ENCODE measurements at regions not wholly inside any gene's neighbourhood (a gene's known extent, or its start where the extent isn't known, plus 50 kb on each side); places are given as distances from the start of the nearest gene placed in this dataset.
"Not testable (repeated sequence)": the region's sequence is repeated elsewhere in the genome, so short reads cannot be mapped to it uniquely, and the experiment has no call there.

DNA sequence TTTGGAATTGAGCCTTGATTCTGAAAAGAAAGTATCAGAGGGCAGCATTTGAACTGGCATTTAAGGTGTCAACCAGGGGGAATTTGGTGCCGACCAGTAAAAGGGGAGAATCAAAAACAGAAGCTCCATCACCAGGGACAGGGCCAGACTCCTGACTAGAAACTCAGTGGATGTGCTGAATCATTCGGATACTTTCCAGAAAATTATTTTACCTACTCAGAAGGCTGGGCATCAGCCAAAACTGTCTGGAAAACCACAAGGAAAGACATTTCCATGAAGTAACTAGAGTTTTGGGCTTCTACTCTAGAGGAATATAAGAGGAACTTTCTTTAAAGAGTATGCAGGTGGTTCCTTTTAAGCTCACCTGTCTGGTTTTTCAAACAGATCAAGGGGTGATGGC, 756.6 kb downstream of the RNF144A start:
- H3K36me3 Mint-ChIP-seq, result no peaks in the 10 kb centered on the region
- H3K27me3 Mint-ChIP-seq, result peaks cover 7% of the 10 kb centered on the region
- no peak for ATAC-seq
- H3K4me3 Mint-ChIP-seq, result no peak overlapping the region
- no peaks in the 10 kb centered on the region for H3K4me1 Mint-ChIP-seq
- no peak overlapping the region for H3K27ac Mint-ChIP-seq
- H3K9me3 Mint-ChIP-seq, result no peaks in the 10 kb centered on the region

DNA sequence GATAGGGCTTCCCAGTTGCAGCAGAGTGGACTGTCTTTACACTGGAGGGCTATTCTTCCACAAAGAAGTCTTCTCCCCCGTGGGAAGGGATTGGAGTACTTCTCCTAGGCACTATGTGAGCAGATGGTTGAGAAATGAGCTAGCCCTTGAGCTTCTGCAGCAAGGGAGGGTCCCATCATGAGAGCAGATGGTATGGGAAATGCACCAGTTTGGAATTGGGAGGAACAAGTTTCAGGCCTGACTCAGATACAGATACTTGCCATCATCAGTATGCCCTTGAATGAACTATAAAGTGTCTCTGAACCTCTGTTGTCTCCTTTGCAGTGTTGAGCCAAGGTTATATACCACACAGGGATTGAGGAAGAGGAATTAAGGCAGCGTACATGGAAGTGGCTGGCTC, 757.4 kb downstream of the RNF144A start:
- Mint-ChIP-seq H3K36me3 (no peaks in the 10 kb centered on the region), H3K27ac (no peak overlapping the region), H3K4me1 (no peaks in the 10 kb centered on the region), H3K27me3 (peaks cover 7% of the 10 kb centered on the region), H3K4me3 (no peak overlapping the region), H3K9me3 (no peaks in the 10 kb centered on the region)
- no peak for ATAC-seq

DNA sequence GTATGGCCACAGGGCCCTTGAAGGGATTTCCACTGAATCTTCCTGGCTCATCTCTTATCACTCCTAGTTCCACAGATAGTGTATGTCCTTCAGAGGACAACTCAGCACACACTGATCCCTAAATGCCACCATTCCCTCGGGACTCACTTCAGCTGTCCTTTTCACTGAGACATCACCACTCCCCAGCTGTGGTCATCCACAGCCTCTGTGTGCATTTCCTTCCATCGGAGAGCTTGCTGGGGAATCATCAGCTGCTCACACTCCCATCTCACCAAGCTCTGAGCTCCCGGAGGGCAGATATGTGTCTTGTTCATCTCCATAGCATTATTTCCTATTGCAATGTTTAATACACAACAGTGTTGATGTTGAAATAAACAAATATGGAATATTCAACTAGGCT, 759.5 kb downstream of the RNF144A start:
- Mint-ChIP-seq H3K4me1 (no peaks in the 10 kb centered on the region), H3K36me3 (no peaks in the 10 kb centered on the region), H3K9me3 (no peaks in the 10 kb centered on the region)

DNA sequence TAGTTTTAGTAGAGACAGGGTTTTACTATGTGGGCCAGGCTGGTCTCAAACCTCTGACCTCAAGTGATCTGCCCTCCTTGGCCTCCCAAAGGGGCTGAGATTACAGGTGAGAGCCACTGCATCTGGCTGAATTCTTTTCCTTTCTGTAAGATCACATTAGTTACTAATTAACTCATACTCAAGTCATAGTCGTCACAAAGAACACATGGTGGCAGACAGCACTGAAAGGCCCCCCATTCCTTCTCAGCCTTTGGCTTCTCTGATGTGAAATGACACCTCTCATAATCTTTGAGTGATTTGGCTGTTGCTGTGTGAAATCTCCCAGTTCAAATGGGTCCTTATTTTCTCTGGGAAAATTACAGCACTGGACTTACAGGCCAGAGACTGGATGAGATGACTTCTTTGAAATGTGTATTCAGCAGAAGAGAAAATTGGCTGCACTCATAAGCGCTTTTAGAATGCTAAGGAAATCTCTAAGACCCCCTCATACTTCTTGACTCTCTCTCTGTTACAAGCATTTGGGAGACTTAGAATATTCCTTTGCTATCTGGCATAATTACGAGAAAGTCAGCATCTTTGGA, 764.8 kb downstream of the RNF144A start:
- Mint-ChIP-seq H3K9me3 (no peaks in the 10 kb centered on the region), H3K4me1 (no peaks in the 10 kb centered on the region)

More for the DNA sequence above, 759.5 kb downstream of the RNF144A start:
- no peak overlapping the region for H3K27ac Mint-ChIP-seq
- peaks cover 7% of the 10 kb centered on the region for H3K27me3 Mint-ChIP-seq
- no peak for ATAC-seq
- no peak overlapping the region for H3K4me3 Mint-ChIP-seq

DNA sequence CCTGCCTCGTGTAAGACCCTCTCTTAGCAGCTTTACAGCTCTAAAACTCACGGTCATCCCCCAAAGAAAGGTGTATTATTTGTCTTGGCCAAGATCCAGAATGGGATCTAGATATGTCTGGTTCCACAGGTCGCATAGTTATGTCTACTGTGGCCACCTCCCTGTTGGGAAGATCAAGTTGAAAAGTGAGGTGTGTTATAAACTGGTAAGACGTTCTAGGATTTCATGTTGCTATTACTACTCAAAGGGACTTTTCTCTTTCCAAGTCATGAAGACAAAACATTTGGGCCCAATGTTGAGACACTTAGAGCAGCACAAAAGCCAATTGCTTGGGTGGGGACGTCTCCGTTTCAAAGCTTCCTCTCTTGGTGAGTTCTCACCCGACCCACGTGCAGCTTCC, 766.0 kb downstream of the RNF144A start:
- no peaks in the 10 kb centered on the region for H3K4me1 Mint-ChIP-seq
- no peak for ATAC-seq
- no peak overlapping the region for H3K4me3 Mint-ChIP-seq
- H3K9me3 Mint-ChIP-seq, result no peaks in the 10 kb centered on the region
- no peaks in the 10 kb centered on the region for H3K27me3 Mint-ChIP-seq
- no peak overlapping the region for H3K27ac Mint-ChIP-seq
- no peaks in the 10 kb centered on the region for H3K36me3 Mint-ChIP-seq

More for the DNA sequence above, 764.8 kb downstream of the RNF144A start:
- no peaks in the 10 kb centered on the region for H3K36me3 Mint-ChIP-seq
- peaks cover 1% of the 10 kb centered on the region for H3K27me3 Mint-ChIP-seq
- H3K4me3 Mint-ChIP-seq, result no peak overlapping the region
- no peak for ATAC-seq
- H3K27ac Mint-ChIP-seq, result no peak overlapping the region

DNA sequence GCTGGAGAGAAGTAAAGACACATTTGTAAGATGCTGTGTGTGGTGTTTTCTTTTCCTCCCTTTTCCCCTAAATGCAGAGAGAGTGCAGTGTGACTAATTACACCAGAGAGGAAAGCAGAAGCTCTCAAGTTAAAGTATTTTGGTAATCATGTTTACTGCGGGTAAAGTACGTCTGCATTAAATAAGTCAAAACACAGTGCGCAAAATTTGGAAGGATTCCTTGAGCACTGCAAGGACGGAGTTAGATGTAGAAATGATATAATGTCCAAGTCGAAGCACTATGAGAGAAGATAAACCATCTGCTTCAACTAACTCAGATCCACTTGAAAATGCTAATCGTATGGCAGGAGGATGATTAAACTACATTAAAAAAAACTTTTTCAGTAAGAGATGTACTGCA, 766.5 kb downstream of the RNF144A start:
- no peaks in the 10 kb centered on the region for H3K36me3 Mint-ChIP-seq
- H3K27me3 Mint-ChIP-seq, result no peaks in the 10 kb centered on the region
- H3K27ac Mint-ChIP-seq, result no peak overlapping the region
- H3K4me1 Mint-ChIP-seq, result no peaks in the 10 kb centered on the region
- ATAC-seq, result no peak
- no peaks in the 10 kb centered on the region for H3K9me3 Mint-ChIP-seq
- H3K4me3 Mint-ChIP-seq, result no peak overlapping the region

DNA sequence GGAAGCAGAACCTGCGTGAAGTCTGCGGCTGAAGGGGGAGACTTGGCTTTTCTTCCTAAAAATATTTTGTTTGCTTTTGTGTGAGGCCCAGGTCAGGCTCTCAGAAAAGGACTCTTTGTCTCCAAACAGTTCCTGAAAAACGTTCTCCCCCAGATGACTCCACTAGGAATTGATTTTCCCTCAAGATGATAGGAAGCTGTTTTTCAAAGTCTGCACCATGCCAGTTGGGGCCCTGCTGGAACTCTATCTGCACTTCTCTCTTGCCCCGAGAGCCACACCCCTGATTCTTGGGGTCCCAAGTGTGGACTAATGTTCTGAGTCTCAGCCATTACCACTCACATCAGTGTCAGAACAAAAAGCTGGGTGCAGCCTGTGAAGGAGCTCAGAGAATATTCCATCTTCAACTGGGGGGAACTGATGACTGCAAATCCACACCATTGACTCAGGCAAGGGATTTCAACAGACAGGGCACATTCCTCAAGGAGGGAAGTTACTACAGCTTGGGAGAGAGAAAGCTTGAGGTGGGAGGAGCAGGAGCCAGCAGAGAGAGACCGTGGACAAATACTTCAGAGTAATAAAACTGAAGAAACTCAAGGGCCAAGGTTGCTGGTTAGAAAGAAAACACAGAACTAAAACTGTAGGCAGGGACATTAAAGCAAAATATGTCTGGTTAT, 768.3 kb downstream of the RNF144A start:
- Mint-ChIP-seq H3K9me3 (no peaks in the 10 kb centered on the region), H3K4me3 (no peak overlapping the region), H3K27me3 (no peaks in the 10 kb centered on the region), H3K27ac (no peak overlapping the region), H3K4me1 (no peaks in the 10 kb centered on the region), H3K36me3 (no peaks in the 10 kb centered on the region)
- no peak for ATAC-seq

DNA sequence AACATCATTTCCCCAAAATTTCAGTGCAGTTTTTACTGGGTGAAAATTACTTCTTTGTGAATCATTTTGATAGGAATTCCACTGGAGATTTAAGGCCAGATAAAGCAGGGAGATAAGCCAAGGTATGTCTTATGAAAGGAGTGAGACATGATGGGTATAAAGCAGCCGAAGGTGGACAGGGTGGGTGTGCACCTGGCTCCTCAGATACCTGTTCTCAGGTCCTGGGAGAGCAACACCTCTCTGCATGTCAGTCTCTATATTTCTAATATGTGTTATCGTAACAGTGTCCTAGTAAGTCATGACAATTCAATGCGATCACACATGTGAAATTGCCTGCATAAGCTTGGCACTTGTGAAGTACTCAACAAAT, 768.8 kb downstream of the RNF144A start:
- no peaks in the 10 kb centered on the region for H3K4me1 Mint-ChIP-seq
- H3K9me3 Mint-ChIP-seq, result no peaks in the 10 kb centered on the region
- no peaks in the 10 kb centered on the region for H3K36me3 Mint-ChIP-seq
- ATAC-seq, result no peak
- no peak overlapping the region for H3K4me3 Mint-ChIP-seq
- H3K27ac Mint-ChIP-seq, result no peak overlapping the region
- no peaks in the 10 kb centered on the region for H3K27me3 Mint-ChIP-seq

DNA sequence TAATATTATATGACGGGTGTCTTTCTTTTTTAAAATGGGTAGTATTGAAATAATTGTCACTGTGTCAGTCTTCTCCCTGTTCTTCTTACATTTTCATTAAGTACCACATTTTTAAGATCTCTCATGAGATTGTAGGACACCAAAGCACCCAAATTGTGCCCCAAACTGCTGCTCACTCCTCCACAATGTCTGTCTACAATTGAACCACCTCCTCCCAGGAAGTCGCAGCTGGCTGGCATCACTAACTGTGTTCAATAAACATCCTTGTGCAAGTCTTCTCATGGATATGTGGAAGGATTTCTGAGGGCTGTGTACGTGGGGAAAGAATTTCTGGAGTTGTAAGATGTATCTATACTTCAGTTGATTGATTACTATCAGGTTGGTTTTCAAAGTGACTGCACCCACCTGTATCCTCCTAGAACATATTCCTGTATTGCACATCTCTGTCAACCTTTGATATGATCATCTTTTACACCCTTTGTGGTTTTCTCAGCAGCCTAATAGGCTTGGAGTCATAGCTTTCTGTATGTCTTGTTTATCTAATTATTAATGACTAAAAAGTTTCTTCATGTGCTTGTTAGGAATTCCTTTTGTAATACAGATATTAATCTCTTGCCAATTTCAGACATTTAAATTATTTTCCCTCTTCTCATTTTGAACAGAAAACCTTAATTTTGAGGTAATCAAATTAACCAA, 774.9 kb downstream of the RNF144A start:
- Mint-ChIP-seq H3K4me3 (no peak overlapping the region), H3K27me3 (peaks cover 11% of the 10 kb centered on the region)

DNA sequence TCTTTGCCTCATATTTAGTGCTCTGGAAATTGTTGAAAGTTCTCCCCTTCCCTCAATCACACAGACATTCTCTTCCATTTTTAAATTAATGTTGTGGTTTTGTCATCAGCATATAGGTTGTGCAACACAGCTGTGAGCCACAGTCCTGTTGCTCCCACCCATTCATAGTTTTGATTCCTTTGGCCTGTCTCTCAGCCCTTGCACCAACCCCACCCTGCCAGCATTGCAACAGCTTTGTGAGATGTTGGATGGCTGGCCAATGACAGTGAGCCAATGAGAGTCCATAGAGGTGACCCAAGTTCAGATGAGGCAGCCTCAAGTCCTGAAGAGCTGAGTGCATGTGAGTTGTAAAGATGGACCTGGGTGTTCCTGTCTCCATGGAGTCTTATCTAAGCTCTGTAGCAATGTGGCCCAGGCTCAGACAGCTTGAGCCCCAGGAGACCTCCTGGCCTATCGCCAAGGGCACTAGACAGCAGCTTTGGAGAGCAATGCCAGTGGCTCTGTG, 775.5 kb downstream of the RNF144A start:
- H3K27ac Mint-ChIP-seq, result no peak overlapping the region
- no peak for ATAC-seq
- H3K4me3 Mint-ChIP-seq, result no peak overlapping the region
- H3K36me3 Mint-ChIP-seq, result no peaks in the 10 kb centered on the region
- H3K27me3 Mint-ChIP-seq, result peaks cover 11% of the 10 kb centered on the region
- H3K4me1 Mint-ChIP-seq, result no peaks in the 10 kb centered on the region
- no peaks in the 10 kb centered on the region for H3K9me3 Mint-ChIP-seq

More for the DNA sequence above, 774.9 kb downstream of the RNF144A start:
- no peaks in the 10 kb centered on the region for H3K4me1 Mint-ChIP-seq
- no peaks in the 10 kb centered on the region for H3K9me3 Mint-ChIP-seq
- no peaks in the 10 kb centered on the region for H3K36me3 Mint-ChIP-seq
- no peak overlapping the region for H3K27ac Mint-ChIP-seq
- no peak for ATAC-seq

DNA sequence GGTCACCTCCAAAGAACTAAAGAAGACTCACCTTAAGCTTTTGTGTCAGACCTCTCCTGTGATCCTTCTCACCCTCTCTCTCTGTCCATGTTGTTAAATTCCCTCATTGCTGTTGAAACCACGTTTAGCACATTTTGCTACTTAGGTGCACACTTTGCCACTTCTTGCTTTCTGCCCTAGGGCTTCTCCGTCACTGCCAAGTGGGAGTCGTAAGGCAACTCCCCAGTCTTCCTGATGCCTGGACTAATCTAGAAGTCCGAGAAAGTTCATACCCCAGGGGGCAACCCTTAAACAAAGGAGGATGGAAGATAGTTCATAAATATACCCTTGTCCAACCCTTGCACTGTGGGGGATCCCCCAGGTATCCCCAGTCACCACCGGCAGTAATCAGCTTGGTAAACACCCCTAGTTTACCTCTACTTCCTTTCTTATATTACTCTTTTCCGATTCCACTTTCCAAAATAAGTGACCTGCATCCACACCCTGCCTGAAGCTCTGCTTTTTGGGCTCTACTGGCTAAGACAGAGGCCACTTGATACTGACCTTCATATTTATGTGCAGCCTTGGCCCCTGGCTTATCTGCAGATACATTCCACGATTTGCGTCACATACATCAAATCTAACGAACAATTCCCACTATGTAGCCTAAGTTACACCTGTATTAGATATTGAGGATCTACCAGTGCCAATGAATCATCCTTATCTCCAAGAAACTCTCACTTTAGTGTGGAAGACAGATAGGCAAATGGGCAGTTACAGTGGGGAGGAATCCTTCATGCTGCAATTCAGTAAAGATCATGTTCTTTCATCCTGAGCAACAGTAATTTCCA, 776.2 kb downstream of the RNF144A start:
- no peaks in the 10 kb centered on the region for H3K36me3 Mint-ChIP-seq
- peaks cover 11% of the 10 kb centered on the region for H3K27me3 Mint-ChIP-seq
- H3K4me3 Mint-ChIP-seq, result no peak overlapping the region
- no peak overlapping the region for H3K27ac Mint-ChIP-seq
- no peaks in the 10 kb centered on the region for H3K9me3 Mint-ChIP-seq
- no peak for ATAC-seq
- no peaks in the 10 kb centered on the region for H3K4me1 Mint-ChIP-seq

DNA sequence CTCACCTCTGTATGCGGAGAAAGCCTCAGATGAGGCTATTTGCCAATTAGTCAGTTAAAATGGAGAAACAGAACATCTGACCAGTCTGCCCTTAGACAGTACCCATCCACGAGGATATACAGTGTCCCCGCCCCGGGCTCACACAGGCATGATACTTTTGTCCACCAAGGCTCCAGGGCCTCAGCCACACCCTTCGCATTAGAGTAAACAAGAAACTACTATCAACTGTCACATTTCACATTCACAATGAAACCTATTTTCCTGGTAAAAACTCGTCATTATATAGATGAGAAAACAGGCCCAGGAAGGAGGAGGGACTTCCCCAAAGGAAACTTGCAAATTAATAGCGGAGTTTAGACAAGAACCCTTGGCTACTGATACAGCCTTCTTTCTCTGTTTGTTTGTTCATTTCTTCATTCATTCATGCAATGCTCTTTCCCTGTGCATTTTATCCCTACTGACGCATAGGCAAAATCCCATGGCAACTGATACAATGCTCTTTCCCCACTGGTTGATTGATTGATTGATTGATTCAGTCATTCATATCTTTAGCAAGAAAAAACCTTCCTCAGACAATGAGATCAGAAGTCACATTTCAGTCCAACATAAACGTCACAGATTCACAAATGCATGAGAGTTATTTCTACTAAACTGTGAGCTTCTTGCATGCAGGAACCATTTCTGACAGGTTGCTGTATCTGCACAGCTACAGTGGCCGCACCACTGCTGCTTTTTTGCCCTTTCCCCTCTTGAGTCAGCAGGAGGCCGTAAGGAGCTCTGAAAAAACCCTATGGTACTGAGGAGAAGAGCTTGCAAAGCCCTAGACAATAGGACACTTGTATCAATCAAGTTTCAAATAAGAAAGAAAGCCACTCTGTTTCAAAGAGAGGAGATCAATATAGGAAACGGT, 777.1 kb downstream of the RNF144A start:
- ATAC-seq, result no peak

DNA sequence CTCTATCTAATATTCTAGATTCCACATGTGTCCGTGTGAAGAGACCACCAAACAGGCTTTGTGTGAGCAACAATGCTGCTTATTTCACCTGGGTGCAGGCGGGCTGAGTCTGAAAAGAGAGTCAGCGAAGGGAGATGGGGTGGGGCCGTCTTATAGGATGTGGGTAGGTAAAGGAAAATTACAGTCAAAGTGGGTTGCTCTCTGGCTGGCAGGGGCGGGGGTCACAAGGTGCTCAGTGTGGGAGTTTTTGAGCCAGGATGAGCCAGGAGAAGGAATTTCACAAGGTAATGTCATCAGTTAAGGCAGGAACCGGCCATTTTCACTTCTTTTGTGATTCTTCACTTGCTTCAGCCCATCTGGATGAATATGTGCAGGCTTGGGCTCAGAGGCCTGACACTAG, 779.3 kb downstream of the RNF144A start:
- H3K4me1 Mint-ChIP-seq, H3K4me3 Mint-ChIP-seq, H3K27ac Mint-ChIP-seq, H3K36me3 Mint-ChIP-seq, ATAC-seq, H3K9me3 Mint-ChIP-seq: not testable (repeated sequence)
- H3K27me3 Mint-ChIP-seq, result peaks cover 14% of the 10 kb centered on the region

More for the DNA sequence above, 777.1 kb downstream of the RNF144A start:
- Mint-ChIP-seq H3K27ac (no peak overlapping the region), H3K4me3 (no peak overlapping the region), H3K9me3 (no peaks in the 10 kb centered on the region), H3K4me1 (no peaks in the 10 kb centered on the region), H3K27me3 (peaks cover 11% of the 10 kb centered on the region), H3K36me3 (no peaks in the 10 kb centered on the region)

DNA sequence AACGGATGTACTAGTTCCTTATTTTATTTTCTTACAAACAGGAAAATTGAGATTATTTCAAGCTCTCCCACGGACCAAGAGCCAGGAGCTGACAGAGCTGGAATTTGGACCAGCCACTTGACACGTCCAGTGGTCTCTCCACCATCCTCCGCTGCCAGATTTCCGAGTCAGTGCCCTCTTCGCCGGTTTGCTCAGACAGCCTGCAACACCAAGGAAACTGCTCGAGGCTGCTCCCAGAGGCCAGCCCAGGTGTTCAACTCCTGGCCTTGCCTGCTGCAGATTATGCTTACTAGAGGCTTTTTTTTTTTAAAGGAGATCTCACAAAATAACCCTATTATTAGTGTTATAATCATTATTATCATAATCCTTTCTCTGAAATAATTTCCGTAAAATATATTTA, 779.8 kb downstream of the RNF144A start:
- no peaks in the 10 kb centered on the region for H3K36me3 Mint-ChIP-seq
- no peak for ATAC-seq
- H3K4me1 Mint-ChIP-seq, result no peaks in the 10 kb centered on the region
- peaks cover 19% of the 10 kb centered on the region for H3K27me3 Mint-ChIP-seq
- no peak overlapping the region for H3K27ac Mint-ChIP-seq
- H3K4me3 Mint-ChIP-seq, result no peak overlapping the region
- H3K9me3 Mint-ChIP-seq, result no peaks in the 10 kb centered on the region
